B cell (primary cell): ENCODE measurements at regions not wholly inside any gene's neighbourhood (a gene's known extent, or its start where the extent isn't known, plus 50 kb on each side); places are given as distances from the start of the nearest gene placed in this dataset.

Source experiments
- ATAC-seq: fragments of 200-7000 bp; cut with Tn5 transposase; one replicate; pipeline ENCODE4 v1.10.0; 2021; ENCODE audit warnings: low read depth, mild to moderate bottlenecking, moderate number of reproducible peaks, moderate library complexity
- CTCF ChIA-PET: fragments of 350-600 bp; sonication (Branson Sonifier 250); formaldehyde crosslinking; loops from one replicate; lab custom pipeline; 2021; ENCODE audit warnings: antibody characterized with exemption, inconsistent platforms; lab: Charles Lee
- POLR2A ChIA-PET: fragments of 350-600 bp; sonication (Branson Sonifier 250); formaldehyde crosslinking; loops from one replicate; lab custom pipeline; 2021; ENCODE audit warnings: antibody characterized with exemption; lab: Charles Lee
- DNase-seq: peaks from one replicate; pipeline ENCODE4 v3.0.0; 2013
- H2AFZ ChIP-seq: 2 replicates; pipeline ENCODE4 v1.6.1; 2012; ENCODE audit warnings: mild to moderate bottlenecking, low read depth, low read length; ENCODE audit not compliant: insufficient read depth, poor library complexity, severe bottlenecking
- H3K27ac ChIP-seq, 2 donors: 1 replicate in 1 of 2; 2 replicates in 1 of 2; pipeline ENCODE4 v1.5.1; 2012 to 2013; ENCODE audit warnings: low read length in 2 of 2, mild to moderate bottlenecking in 2 of 2, moderate library complexity in 1 of 2
- H3K27me3 ChIP-seq, 4 experiments: fragments of 200-600 bp in 1 of 4; sonication (generic) in 1 of 4; replicated peaks in 1 of 4; 1 replicate in 2 of 4; 2 replicates in 2 of 4; pipeline versions ENCODE4 v1.6.1 to v1.7.0; 2013 to 2016; ENCODE audit warnings: low read length in 3 of 4, mild to moderate bottlenecking in 2 of 4, mixed read lengths in 1 of 4, moderate library complexity in 1 of 4; ENCODE audit not compliant: insufficient read depth in 4 of 4, control insufficient read depth in 3 of 4; ENCODE audit errors: control extremely low read depth in 1 of 4
- H3K36me3 ChIP-seq, 2 experiments: replicated peaks in 1 of 2; 1 replicate in 1 of 2; 2 replicates in 1 of 2; pipeline versions ENCODE4 v1.6.1 to v1.7.1; 2013; ENCODE audit warnings: low read length in 1 of 2; ENCODE audit not compliant: insufficient read depth in 2 of 2, control insufficient read depth in 1 of 2; ENCODE audit errors: control extremely low read depth in 1 of 2, extremely low read depth in 1 of 2
- H3K4me1 ChIP-seq, 2 donors: fragments of 200-600 bp in 1 of 2; sonication (generic) in 1 of 2; 1 replicate in 1 of 2; 2 replicates in 1 of 2; pipeline versions ENCODE4 v1.5.1 to v1.6.1; 2013 to 2017; ENCODE audit warnings: low read length in 2 of 2; ENCODE audit not compliant: control insufficient read depth in 2 of 2, insufficient read depth in 2 of 2
- H3K4me2 ChIP-seq: replicated peaks from 2 replicates; pipeline ENCODE3; 2012; ENCODE audit warnings: mild to moderate bottlenecking, low read depth, low read length; ENCODE audit not compliant: poor library complexity, severe bottlenecking
- H3K4me3 ChIP-seq, 5 experiments: fragments of 200-600 bp in 1 of 5; sonication (generic) in 1 of 5; 1 replicate in 3 of 5; 2 replicates in 2 of 5; pipeline versions ENCODE4 v1.5.1 to v1.7.0; 2011 to 2016; ENCODE audit warnings: low read length in 4 of 5, mild to moderate bottlenecking in 4 of 5, low read depth in 2 of 5, control low read depth in 1 of 5, moderate library complexity in 1 of 5; ENCODE audit not compliant: insufficient read depth in 1 of 5; ENCODE audit errors: control extremely low read depth in 1 of 5, extremely low read depth in 1 of 5
- H3K79me2 ChIP-seq: fragments of 200-600 bp; sonication (generic); one replicate; pipeline ENCODE4 v1.6.0; 2016; ENCODE audit warnings: low read length; ENCODE audit not compliant: control insufficient read depth, insufficient read depth
- H3K9ac ChIP-seq: fragments of 200-600 bp; sonication (generic); 2 replicates; pipeline ENCODE4 v1.6.1; 2017; ENCODE audit warnings: mild to moderate bottlenecking, low read length, moderate library complexity
- H3K9me3 ChIP-seq, 3 donors: one replicate each; pipeline versions ENCODE4 v1.6.1 to v1.7.1; 2013; ENCODE audit warnings: low read length in 2 of 3; ENCODE audit not compliant: control insufficient read depth in 2 of 3, insufficient read depth in 1 of 3; ENCODE audit errors: control extremely low read depth in 1 of 3
- H4K20me1 ChIP-seq: 2 replicates; pipeline ENCODE4 v1.6.0; 2012; ENCODE audit warnings: mild to moderate bottlenecking, low read length; ENCODE audit not compliant: insufficient read depth, control insufficient read depth, poor library complexity, severe bottlenecking
- H3K27ac Mint-ChIP-seq: one replicate; pipeline ENCODE4 v1.8.0; 2021; ENCODE audit warnings: mixed read lengths
- H3K27me3 Mint-ChIP-seq: one replicate; pipeline ENCODE4 v1.8.0; 2021; ENCODE audit warnings: mixed read lengths
- H3K4me1 Mint-ChIP-seq: one replicate; pipeline ENCODE4 v1.8.0; 2021; ENCODE audit warnings: mixed read lengths
- H3K4me3 Mint-ChIP-seq: one replicate; pipeline ENCODE4 v1.8.0; 2021; ENCODE audit warnings: mixed read lengths
- H3K9me3 Mint-ChIP-seq: one replicate; pipeline ENCODE4 v1.8.0; 2022; ENCODE audit warnings: mixed read lengths; ENCODE audit not compliant: insufficient read depth
- CTCF ChIP-seq: fragments of 200-600 bp; IDR thresholded peaks from one replicate; pipeline ENCODE4 v1.8.0; 2022; ENCODE audit warnings: antibody characterized with exemption, mild to moderate bottlenecking
- EZH2 ChIP-seq: IDR thresholded peaks from 2 replicates; pipeline ENCODE4 v1.6.1; 2012; ENCODE audit warnings: borderline replicate concordance, low read depth, mild to moderate bottlenecking, moderate library complexity, low read length; ENCODE audit not compliant: insufficient read depth, poor library complexity, severe bottlenecking
- WGBS: methylation state at CpG from one replicate; pipeline ENCODE4 v1.1.5; 2013; ENCODE audit warnings: missing lambda C conversion rate; ENCODE audit not compliant: insufficient coverage; 5-methylcytosine and 5-hydroxymethylcytosine counted together
- intact Hi-C: fragments of 100-400 bp; cut with micrococcal nuclease; formaldehyde crosslinking; loops from one replicate; pipeline ENCODE4 v1.10.0; 2022

- peaks cover 2% of the 10 kb centered on the region for H3K9me3 Mint-ChIP-seq
- intact Hi-C loops, result no loop called here
- DNase-seq, result no peak
- Histone ChIP-seq H3K36me3 (no peaks in the 10 kb centered on the region), H3K4me2 (no peak overlapping the region), H3K27ac (no peak overlapping the region), H2AFZ (no peak overlapping the region), H3K9ac (no peak overlapping the region), H3K9me3 (peaks cover 0 to 8% (median 0%) of the 10 kb centered on the region in 3 donors), H3K79me2 (no peaks in the 10 kb centered on the region), H3K4me1 (no peaks in the 10 kb centered on the region), H4K20me1 (no peaks in the 10 kb centered on the region), H3K27me3 (no peaks in the 10 kb centered on the region), H3K4me3 (no peak overlapping the region)
- CTCF ChIA-PET, result no interaction called here
- H3K27ac Mint-ChIP-seq, result no peak overlapping the region
- no CpG with 5 or more reads among the region's 1 CpG for WGBS
- H3K27me3 Mint-ChIP-seq, result no peaks in the 10 kb centered on the region
- no peaks in the 10 kb centered on the region for H3K4me1 Mint-ChIP-seq
- POLR2A ChIA-PET, result no interaction called here
- TF ChIP-seq EZH2, result no peak
- TF ChIP-seq CTCF, result no peak
- ATAC-seq, result no peak
- no peak overlapping the region for H3K4me3 Mint-ChIP-seq
These were observed 1996.2 kb upstream of the PIK3C3 start for GRCh38 chr18:39958876-39959275.

- Histone ChIP-seq H3K79me2 (no peaks in the 10 kb centered on the region), H3K27ac (no peak overlapping the region), H3K9ac (no peak overlapping the region), H3K4me3 (no peak overlapping the region), H3K27me3 (no peaks in the 10 kb centered on the region), H3K9me3 (peaks cover 0 to 6% (median 1%) of the 10 kb centered on the region in 3 donors), H3K36me3 (no peaks in the 10 kb centered on the region), H3K4me1 (no peaks in the 10 kb centered on the region), H2AFZ (no peak overlapping the region), H4K20me1 (no peaks in the 10 kb centered on the region), H3K4me2 (no peak overlapping the region)
- ChIA-PET CTCF (no interaction called here), POLR2A (no interaction called here)
- TF ChIP-seq CTCF (no peak), EZH2 (no peak)
- H3K27ac Mint-ChIP-seq, result no peak overlapping the region
- DNase-seq (no peak), ATAC-seq (no peak)
- peaks cover 8% of the 10 kb centered on the region for H3K9me3 Mint-ChIP-seq
- intact Hi-C loops, result no loop called here
- no peaks in the 10 kb centered on the region for H3K27me3 Mint-ChIP-seq
- 90% methylated on average over 1 of the region's 2 CpGs for WGBS
- H3K4me3 Mint-ChIP-seq, result no peak overlapping the region
- no peaks in the 10 kb centered on the region for H3K4me1 Mint-ChIP-seq
These were observed 2002.2 kb upstream of the PIK3C3 start for GRCh38 chr18:39952816-39953215.
